Astrocyte of the cerebellum (primary cell): ENCODE measurements at regions not wholly inside any gene's neighbourhood (a gene's known extent, or its start where the extent isn't known, plus 50 kb on each side); places are given as distances from the start of the nearest gene placed in this dataset.

Experiments used
- DNase-seq: peaks from one replicate; pipeline ENCODE4 v3.0.0-alpha.2; 2011; ENCODE audit warnings: low read depth
- H3K4me3 ChIP-seq: 2 replicates; pipeline ENCODE4 v1.5.1; 2011; ENCODE audit warnings: mild to moderate bottlenecking, low read depth, low read length, moderate library complexity
- CTCF ChIP-seq: IDR thresholded peaks from 2 replicates; pipeline ENCODE4 v1.5.1; 2012; ENCODE audit warnings: low read length, low read depth, moderate library complexity, mild to moderate bottlenecking; ENCODE audit errors: missing control alignments
- in situ Hi-C: cut with HindIII; loops from 2 replicates; pipeline ENCODE4 v1.10.0; 2017; ENCODE audit warnings: low sequenced_read_pairs

- in situ Hi-C loops: no loop called here
- no peak overlapping the region for H3K4me3 ChIP-seq
- DNase-seq: no peak
- TF ChIP-seq CTCF: no peak
Measured at GRCh38 chr2:53519918-53520841, 247.4 kb upstream of the CHAC2 start.

GRCh38 chr2:53517406-53517805 lies 250.2 kb upstream of the CHAC2 start:
- no peak overlapping the region for H3K4me3 ChIP-seq
- DNase-seq: no peak
- in situ Hi-C loops: no loop called here
- TF ChIP-seq CTCF: no peak

GRCh38 chr2:53516650-53517049 lies 251.0 kb upstream of the CHAC2 start:
- H3K4me3 ChIP-seq: no peak overlapping the region
- in situ Hi-C loops: no loop called here
- no peak for TF ChIP-seq CTCF
- DNase-seq: no peak

- H3K4me3 ChIP-seq: no peak overlapping the region
- DNase-seq: no peak
- in situ Hi-C loops: no loop called here
- TF ChIP-seq CTCF: peak; percentile 2
Measured at GRCh38 chr2:53515435-53516332, 251.9 kb upstream of the CHAC2 start.

- DNase-seq: no peak
- no peak overlapping the region for H3K4me3 ChIP-seq
- in situ Hi-C loops: no loop called here
- no peak for TF ChIP-seq CTCF
Measured at GRCh38 chr2:53513167-53513666, 254.4 kb upstream of the CHAC2 start.

GRCh38 chr2:53512071-53512826 lies 255.4 kb upstream of the CHAC2 start:
- no peak for DNase-seq
- no peak for TF ChIP-seq CTCF
- in situ Hi-C loops: no loop called here
- no peak overlapping the region for H3K4me3 ChIP-seq
